Gastroesophageal sphincter (tissue), 4 donors: ENCODE measurements at regions not wholly inside any gene's neighbourhood (a gene's known extent, or its start where the extent isn't known, plus 50 kb on each side); places are given as distances from the start of the nearest gene placed in this dataset.

Experiments
- ATAC-seq: fragments of 150-250 bp; one replicate; pipeline ENCODE4 v1.9.1; 2016; ENCODE audit warnings: mild to moderate bottlenecking, moderate library complexity
- H3K27ac ChIP-seq, 4 donors: fragments of 200-600 bp; sonication (generic) in 3 of 4; 1 replicate in 3 of 4; 2 replicates in 1 of 4; pipeline ENCODE4 v1.5.1; 2016 to 2019
- H3K27me3 ChIP-seq: fragments of 200-600 bp; sonication (generic); one replicate; pipeline ENCODE4 v1.5.1; 2019
- H3K36me3 ChIP-seq, 2 donors: fragments of 200-600 bp; sonication (generic); one replicate each; pipeline ENCODE4 v1.5.1; 2019; ENCODE audit warnings: control low read depth in 1 of 2
- H3K4me1 ChIP-seq, 3 donors: fragments of 200-600 bp; sonication (generic); 1 replicate in 2 of 3; 2 replicates in 1 of 3; pipeline ENCODE4 v1.5.1; 2016 to 2019; ENCODE audit warnings: control low read depth in 2 of 3
- H3K4me3 ChIP-seq, 2 donors: fragments of 200-600 bp; sonication (generic); one replicate each; pipeline ENCODE4 v1.5.1; 2019; ENCODE audit warnings: mild to moderate bottlenecking in 1 of 2, moderate library complexity in 1 of 2
- H3K9me3 ChIP-seq, 3 donors: fragments of 200-600 bp; sonication (generic); one replicate each; pipeline ENCODE4 v1.5.1; 2017 to 2019; ENCODE audit warnings: control low read depth in 2 of 3
- EP300 ChIP-seq: sonication (generic); formaldehyde crosslinking; IDR thresholded peaks from one replicate; pipeline ENCODE4 v1.6.1; 2017; ENCODE audit warnings: antibody characterized with exemption, mild to moderate bottlenecking
- POLR2A ChIP-seq, 2 donors: fragments of 450-650 bp; IDR thresholded peaks; one replicate each; pipeline ENCODE4 v1.6.1; 2017; ENCODE audit warnings: antibody characterized with exemption in 2 of 2, mild to moderate bottlenecking in 2 of 2, moderate library complexity in 1 of 2
- POLR2AphosphoS5 ChIP-seq: sonication (generic); formaldehyde crosslinking; IDR thresholded peaks from one replicate; pipeline ENCODE4 v1.6.1; 2017; ENCODE audit warnings: antibody characterized with exemption
- WGBS, 2 donors: methylation state at CpG; one replicate each; pipeline ENCODE4 v1.1.5; 2018; ENCODE audit warnings: low coverage in 1 of 2; 5-methylcytosine and 5-hydroxymethylcytosine counted together
- TF ChIP-seq, protein P1 (sequence below), 4 experiments: fragments of 200-600 bp in 2 of 4; fragments of 450-650 bp in 2 of 4; sonication (generic) in 1 of 4; IDR thresholded peaks; one replicate each; pipeline ENCODE4 v1.5.1; 2017 to 2019; ENCODE audit warnings: antibody characterized with exemption in 4 of 4, mild to moderate bottlenecking in 2 of 4, moderate library complexity in 2 of 4

DNA sequence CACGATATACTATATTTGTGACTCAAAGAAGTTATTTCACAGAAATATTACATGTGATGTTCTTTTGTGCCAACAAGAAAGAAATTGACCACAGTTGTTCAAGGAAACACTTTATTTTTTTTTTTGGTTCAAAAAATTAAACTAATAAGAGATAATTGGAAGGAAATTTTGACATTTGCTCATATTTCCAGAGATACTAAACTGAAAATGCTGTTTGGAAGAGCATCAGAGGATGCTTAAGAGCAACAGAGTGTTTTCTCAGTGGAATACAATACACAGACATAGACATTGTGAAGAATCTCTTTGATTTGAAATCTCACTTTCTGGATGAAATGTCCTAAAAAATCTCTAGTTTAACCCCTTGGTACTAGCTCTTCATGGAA lies 760.4 kb upstream of the CXADR start:
- 18 to 50% methylated on average over 1 of the region's 1 CpG for WGBS, 2 donors
- Histone ChIP-seq H3K27me3 (no peaks in the 10 kb centered on the region), H3K27ac (no peak overlapping the region), H3K36me3 (no peaks in the 10 kb centered on the region), H3K9me3 (no peaks in the 10 kb centered on the region), H3K4me3 (no peak overlapping the region), H3K4me1 (peaks cover 0 to 10% (median 0%) of the 10 kb centered on the region in 3 donors)
- TF ChIP-seq, protein P1, sequence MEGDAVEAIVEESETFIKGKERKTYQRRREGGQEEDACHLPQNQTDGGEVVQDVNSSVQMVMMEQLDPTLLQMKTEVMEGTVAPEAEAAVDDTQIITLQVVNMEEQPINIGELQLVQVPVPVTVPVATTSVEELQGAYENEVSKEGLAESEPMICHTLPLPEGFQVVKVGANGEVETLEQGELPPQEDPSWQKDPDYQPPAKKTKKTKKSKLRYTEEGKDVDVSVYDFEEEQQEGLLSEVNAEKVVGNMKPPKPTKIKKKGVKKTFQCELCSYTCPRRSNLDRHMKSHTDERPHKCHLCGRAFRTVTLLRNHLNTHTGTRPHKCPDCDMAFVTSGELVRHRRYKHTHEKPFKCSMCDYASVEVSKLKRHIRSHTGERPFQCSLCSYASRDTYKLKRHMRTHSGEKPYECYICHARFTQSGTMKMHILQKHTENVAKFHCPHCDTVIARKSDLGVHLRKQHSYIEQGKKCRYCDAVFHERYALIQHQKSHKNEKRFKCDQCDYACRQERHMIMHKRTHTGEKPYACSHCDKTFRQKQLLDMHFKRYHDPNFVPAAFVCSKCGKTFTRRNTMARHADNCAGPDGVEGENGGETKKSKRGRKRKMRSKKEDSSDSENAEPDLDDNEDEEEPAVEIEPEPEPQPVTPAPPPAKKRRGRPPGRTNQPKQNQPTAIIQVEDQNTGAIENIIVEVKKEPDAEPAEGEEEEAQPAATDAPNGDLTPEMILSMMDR (IDR thresholded peaks at IDR 0.05), result no peak
- no peak for TF ChIP-seq POLR2A (IDR thresholded peaks at IDR 0.05)
- no peak for TF ChIP-seq EP300
- no peak for TF ChIP-seq POLR2AphosphoS5
- no peak for ATAC-seq

DNA sequence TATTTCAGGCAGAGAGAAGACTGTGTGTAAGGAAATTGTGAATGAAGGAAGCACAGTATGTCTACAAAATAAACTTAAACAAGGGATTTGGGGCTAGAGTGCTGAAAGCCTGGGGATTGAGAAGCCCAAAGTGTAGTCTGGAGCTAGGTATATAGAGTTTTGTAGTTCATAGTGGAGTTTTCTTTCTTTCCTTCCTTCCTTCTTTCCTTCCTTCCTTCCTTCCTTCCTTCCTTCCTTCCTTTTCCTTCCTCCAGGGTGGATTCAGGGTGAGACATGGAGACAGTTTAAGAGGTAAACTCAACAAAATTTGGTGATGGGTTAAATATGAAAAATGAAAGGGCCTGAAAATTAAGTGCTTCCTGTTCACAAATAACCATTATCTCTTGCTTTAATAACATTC lies 757.8 kb upstream of the CXADR start:
- no peak overlapping the region for H3K27ac ChIP-seq
- H3K27me3 ChIP-seq, result no peaks in the 10 kb centered on the region
- peaks cover 0 to 10% (median 0%) of the 10 kb centered on the region in 3 donors for H3K4me1 ChIP-seq
- TF ChIP-seq POLR2A (IDR thresholded peaks at IDR 0.05) (no peak), EP300 (no peak), POLR2AphosphoS5 (no peak)
- TF ChIP-seq, protein P1 (IDR thresholded peaks at IDR 0.05), result no peak
- no peaks in the 10 kb centered on the region for H3K36me3 ChIP-seq
- H3K4me3 ChIP-seq, result no peak overlapping the region
- H3K9me3 ChIP-seq, result no peaks in the 10 kb centered on the region
- no peak for ATAC-seq

DNA sequence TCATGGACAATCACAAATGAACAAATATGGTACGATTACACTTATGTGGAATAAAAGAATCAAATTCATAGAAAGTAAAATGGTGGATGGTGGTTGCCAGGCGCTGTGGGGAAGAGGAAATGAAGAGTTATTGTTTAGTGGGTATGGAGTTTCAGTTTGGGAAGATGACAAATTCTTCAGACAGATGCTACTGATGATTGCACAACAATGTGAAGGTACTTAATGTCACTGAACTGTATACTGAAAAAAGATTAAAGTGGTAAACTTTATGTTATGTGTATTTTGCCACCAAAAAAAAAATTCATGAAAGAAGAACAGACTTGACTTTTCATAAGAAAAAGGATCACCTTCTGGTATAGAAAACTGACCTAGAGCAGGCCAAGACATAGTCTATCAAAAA lies 745.6 kb upstream of the CXADR start:
- TF ChIP-seq POLR2A (IDR thresholded peaks at IDR 0.05) (no peak), EP300 (no peak), POLR2AphosphoS5 (no peak)
- TF ChIP-seq, protein P1 (IDR thresholded peaks at IDR 0.05), result no peak
- H3K36me3 ChIP-seq, result no peaks in the 10 kb centered on the region
- WGBS, 2 donors, result 83 to 90% methylated on average over 2 of the region's 2 CpGs
- no peaks in the 10 kb centered on the region for H3K4me1 ChIP-seq
- no peaks in the 10 kb centered on the region for H3K27me3 ChIP-seq
- no peak overlapping the region for H3K4me3 ChIP-seq
- H3K27ac ChIP-seq, result no peak overlapping the region
- ATAC-seq, result no peak
- H3K9me3 ChIP-seq, result no peaks in the 10 kb centered on the region

DNA sequence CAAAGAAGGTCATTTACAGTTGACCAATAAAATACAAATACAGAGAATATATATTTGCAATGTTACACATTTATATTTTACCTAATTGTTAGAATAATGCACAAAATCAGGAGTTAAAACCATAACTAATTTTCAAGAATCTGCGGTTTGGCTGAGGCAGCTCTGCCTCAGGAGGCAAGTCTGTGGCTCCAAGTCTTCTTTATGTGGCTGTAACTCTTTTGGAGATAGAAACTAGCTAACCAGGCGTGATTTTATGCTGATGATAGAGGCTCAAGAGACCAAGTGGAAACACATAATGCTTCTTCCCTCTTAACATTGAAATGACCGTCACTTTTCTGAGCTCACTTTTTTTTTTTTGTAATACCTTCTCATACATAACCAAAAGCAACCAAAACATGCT lies 744.7 kb upstream of the CXADR start:
- TF ChIP-seq, protein P1 (IDR thresholded peaks at IDR 0.05), result no peak
- TF ChIP-seq POLR2AphosphoS5 (no peak), EP300 (no peak), POLR2A (IDR thresholded peaks at IDR 0.05) (no peak)
- 83 to 85% methylated on average over 3 of the region's 3 CpGs for WGBS, 2 donors
- H3K4me3 ChIP-seq, result no peak overlapping the region
- no peak for ATAC-seq
- H3K4me1 ChIP-seq, result no peaks in the 10 kb centered on the region
- no peaks in the 10 kb centered on the region for H3K27me3 ChIP-seq
- no peak overlapping the region for H3K27ac ChIP-seq
- H3K36me3 ChIP-seq, result no peaks in the 10 kb centered on the region
- H3K9me3 ChIP-seq, result no peaks in the 10 kb centered on the region

DNA sequence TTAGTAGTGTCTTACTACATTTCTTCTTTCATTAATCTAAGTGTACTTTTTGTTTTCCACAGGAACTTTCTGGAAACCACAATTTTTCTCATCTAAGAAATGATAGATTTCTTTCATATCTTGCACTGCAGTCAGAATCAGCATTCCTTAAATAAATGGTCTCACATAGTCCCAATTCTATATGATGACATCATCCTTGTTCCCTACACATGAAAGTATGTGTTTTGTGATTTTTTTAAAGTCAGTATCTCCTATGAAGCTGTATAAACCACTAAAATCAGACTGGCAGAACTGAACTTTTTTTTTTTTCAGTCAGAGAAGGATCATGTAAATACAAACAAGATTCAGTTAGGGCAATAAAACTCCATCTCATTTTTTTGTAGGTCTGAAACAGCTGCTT lies 742.6 kb upstream of the CXADR start:
- H3K4me3 ChIP-seq, result no peak overlapping the region
- no peak for ATAC-seq
- no peaks in the 10 kb centered on the region for H3K27me3 ChIP-seq
- TF ChIP-seq, protein P1 (IDR thresholded peaks at IDR 0.05), result no peak
- TF ChIP-seq POLR2A (IDR thresholded peaks at IDR 0.05) (no peak), POLR2AphosphoS5 (no peak), EP300 (no peak)
- H3K27ac ChIP-seq, result no peak overlapping the region
- H3K4me1 ChIP-seq, result no peaks in the 10 kb centered on the region
- H3K36me3 ChIP-seq, result no peaks in the 10 kb centered on the region
- no peaks in the 10 kb centered on the region for H3K9me3 ChIP-seq
